ENCODE measurements at regions not wholly inside any gene's neighbourhood (a gene's known extent, or its start where the extent isn't known, plus 50 kb on each side); places are given as distances from the start of the nearest gene placed in this dataset.

- TF ChIP-seq ETV6 (conservative IDR thresholded peaks at IDR 0.05 in 1 of 2, IDR thresholded peaks at IDR 0.05 in 1 of 2; ENCODE audit: borderline replicate concordance in 1 of 2, low read depth in 1 of 2), result no peak
- TF ChIP-seq TCF12 (IDR thresholded peaks at IDR 0.05; ENCODE audit: low read depth, low read length), result no peak
- no peak for TF ChIP-seq CBX5 (IDR thresholded peaks at IDR 0.05; ENCODE audit: low read depth)
- no peak for TF ChIP-seq CTCF (IDR thresholded peaks at IDR 0.05 in 2 of 3, conservative IDR thresholded peaks at IDR 0.05 in 1 of 3; ENCODE audit: control insufficient read depth in 2 of 3, extremely low read depth in 1 of 3, insufficient read depth in 1 of 3, low read depth in 3 of 3, low read length in 3 of 3)
- TF ChIP-seq ZBTB11 (CRISPR knock-in tag; IDR thresholded peaks at IDR 0.05), result no peak
- no peak for TF ChIP-seq NKRF (conservative IDR thresholded peaks at IDR 0.05)
- TF ChIP-seq PAX5 (IDR thresholded peaks at IDR 0.05; ENCODE audit: borderline replicate concordance, low read depth, low read length), result no peak
Measured at GRCh38 chr6:121800047-121800446, 364.6 kb downstream of the GJA1 start.

Data from GM12878 (cell line).